ENCODE measurements at regions not wholly inside any gene's neighbourhood (a gene's known extent, or its start where the extent isn't known, plus 50 kb on each side); places are given as distances from the start of the nearest gene placed in this dataset.
A peak's percentile ranks its signal among the peaks of the same experiment; 100 is the strongest.
"Not testable (repeated sequence)": the region's sequence is repeated elsewhere in the genome, so short reads cannot be mapped to it uniquely, and the experiment has no call there.

- Histone ChIP-seq H3K27ac (ENCODE audit: low read length) (peak overlapping the region; percentile 57), H3K4me1 (ENCODE audit: control insufficient read depth, insufficient read depth, low read length) (peaks cover 2% of the 10 kb centered on the region), H3K4me3 (ENCODE audit: low read length) (peak overlapping the region; percentile 22), H3K9me3 (ENCODE audit: control insufficient read depth, low read length) (no peaks in the 10 kb centered on the region), H3K27me3 (ENCODE audit: control insufficient read depth, insufficient read depth) (no peaks in the 10 kb centered on the region)
- peak; percentile 94 for ATAC-seq
- intact Hi-C loops (cut with DNase I): loop anchor here in 2 of 4 donors (2.0 to 10.0 kb wide), 2 partner anchors 59 to 147 kb away; partner anchors contain the start of gene PRICKLE1 (in 1 of the 2)
- peak; percentile 68 to 84 (median 84) for DNase-seq
- 36% methylated on average over 11 of the region's 11 CpGs for WGBS
Measured at GRCh38 chr12:42735861-42736361, 146.4 kb upstream of the PRICKLE1 start.

- H3K4me3 ChIP-seq (ENCODE audit: low read length): no peak overlapping the region
- no peaks in the 10 kb centered on the region for H3K27me3 ChIP-seq (ENCODE audit: control insufficient read depth, insufficient read depth)
- 50% methylated on average over 3 of the region's 3 CpGs for WGBS
- ATAC-seq (no peak), DNase-seq (no peak)
- peak overlapping the region; percentile 9 for H3K27ac ChIP-seq (ENCODE audit: low read length)
- H3K4me1 ChIP-seq (ENCODE audit: control insufficient read depth, insufficient read depth, low read length): no peaks in the 10 kb centered on the region
- no peaks in the 10 kb centered on the region for H3K9me3 ChIP-seq (ENCODE audit: control insufficient read depth, low read length)
- intact Hi-C loops (cut with DNase I): loop anchor here in 2 of 4 donors (2.0 to 10.0 kb wide), 2 partner anchors 61 to 145 kb away; partner anchors contain the start of gene PRICKLE1 (in 1 of the 2)
Measured at GRCh38 chr12:42733911-42734310, 144.4 kb upstream of the PRICKLE1 start.

GRCh38 chr12:42732908-42733411 is 143.4 kb upstream of the PRICKLE1 start:
- Histone ChIP-seq H3K27me3 (ENCODE audit: control insufficient read depth, insufficient read depth) (no peaks in the 10 kb centered on the region), H3K9me3 (ENCODE audit: control insufficient read depth, low read length) (no peaks in the 10 kb centered on the region), H3K4me1 (ENCODE audit: control insufficient read depth, insufficient read depth, low read length) (no peaks in the 10 kb centered on the region), H3K27ac (ENCODE audit: low read length) (no peak overlapping the region), H3K4me3 (ENCODE audit: low read length) (no peak overlapping the region)
- intact Hi-C loops (cut with DNase I): loop anchor here in 1 of 4 donors (10.0 kb wide), 1 partner anchor 62 kb away; no protein-coding TSS in a partner anchor
- 72% methylated on average over 3 of the region's 3 CpGs for WGBS
- no peak for DNase-seq
- no peak for ATAC-seq

- intact Hi-C loops (cut with DNase I): loop anchor here in 1 of 4 donors (10.0 kb wide), 1 partner anchor 65 kb away; no protein-coding TSS in a partner anchor
Measured at GRCh38 chr12:42730291-42730690, 140.7 kb upstream of the PRICKLE1 start.

GRCh38 chr12:42729535-42729900 is 140.0 kb upstream of the PRICKLE1 start:
- Histone ChIP-seq H3K4me3 (ENCODE audit: low read length) (no peak overlapping the region), H3K9me3 (ENCODE audit: control insufficient read depth, low read length) (no peaks in the 10 kb centered on the region), H3K4me1 (ENCODE audit: control insufficient read depth, insufficient read depth, low read length) (no peaks in the 10 kb centered on the region), H3K27me3 (ENCODE audit: control insufficient read depth, insufficient read depth) (no peaks in the 10 kb centered on the region), H3K27ac (ENCODE audit: low read length) (no peak overlapping the region)
- 80% methylated on average over 3 of the region's 3 CpGs for WGBS
- ATAC-seq: no peak
- DNase-seq: no peak
- intact Hi-C loops (cut with DNase I): no loop called here

More at GRCh38 chr12:42730291-42730690, 140.7 kb upstream of the PRICKLE1 start:
- WGBS: 51% methylated on average over 4 of the region's 4 CpGs
- DNase-seq (no peak), ATAC-seq (no peak)
- H3K4me1 ChIP-seq (ENCODE audit: control insufficient read depth, insufficient read depth, low read length): no peaks in the 10 kb centered on the region
- H3K27ac ChIP-seq (ENCODE audit: low read length): no peak overlapping the region
- H3K27me3 ChIP-seq (ENCODE audit: control insufficient read depth, insufficient read depth): no peaks in the 10 kb centered on the region
- no peak overlapping the region for H3K4me3 ChIP-seq (ENCODE audit: low read length)
- no peaks in the 10 kb centered on the region for H3K9me3 ChIP-seq (ENCODE audit: control insufficient read depth, low read length)

GRCh38 chr12:42728770-42729534 is 139.4 kb upstream of the PRICKLE1 start:
- no peak overlapping the region for H3K4me3 ChIP-seq (ENCODE audit: low read length)
- H3K9me3 ChIP-seq (ENCODE audit: control insufficient read depth, low read length): no peaks in the 10 kb centered on the region
- no peak for DNase-seq
- H3K27me3 ChIP-seq (ENCODE audit: control insufficient read depth, insufficient read depth): no peaks in the 10 kb centered on the region
- H3K4me1 ChIP-seq (ENCODE audit: control insufficient read depth, insufficient read depth, low read length): no peaks in the 10 kb centered on the region
- no peak for ATAC-seq
- no peak overlapping the region for H3K27ac ChIP-seq (ENCODE audit: low read length)
- WGBS: 86% methylated on average over 9 of the region's 9 CpGs
- intact Hi-C loops (cut with DNase I): no loop called here

- Histone ChIP-seq H3K4me1 (ENCODE audit: control insufficient read depth, insufficient read depth, low read length) (no peaks in the 10 kb centered on the region), H3K27me3 (ENCODE audit: control insufficient read depth, insufficient read depth) (no peaks in the 10 kb centered on the region), H3K9me3 (ENCODE audit: control insufficient read depth, low read length) (no peaks in the 10 kb centered on the region), H3K4me3 (ENCODE audit: low read length) (no peak overlapping the region), H3K27ac (ENCODE audit: low read length) (no peak overlapping the region)
- WGBS: 69% methylated on average over 2 of the region's 2 CpGs
- DNase-seq: no peak
- no peak for ATAC-seq
- intact Hi-C loops (cut with DNase I): no loop called here
Measured at GRCh38 chr12:42728287-42728686, 138.7 kb upstream of the PRICKLE1 start.

- Histone ChIP-seq H3K9me3 (ENCODE audit: control insufficient read depth, low read length) (no peaks in the 10 kb centered on the region), H3K27me3 (ENCODE audit: control insufficient read depth, insufficient read depth) (no peaks in the 10 kb centered on the region), H3K4me3 (ENCODE audit: low read length) (no peak overlapping the region), H3K27ac (ENCODE audit: low read length) (no peak overlapping the region), H3K4me1 (ENCODE audit: control insufficient read depth, insufficient read depth, low read length) (no peaks in the 10 kb centered on the region)
- WGBS: 87% methylated on average over 3 of the region's 3 CpGs
- no peak for DNase-seq
- intact Hi-C loops (cut with DNase I): no loop called here
- ATAC-seq: no peak
Measured at GRCh38 chr12:42725809-42726208, 136.3 kb upstream of the PRICKLE1 start.

- no peak overlapping the region for H3K4me3 ChIP-seq (ENCODE audit: low read length)
- intact Hi-C loops (cut with DNase I): no loop called here
- no peak overlapping the region for H3K27ac ChIP-seq (ENCODE audit: low read length)
- ATAC-seq: peak; percentile 54 to 70
- no peaks in the 10 kb centered on the region for H3K9me3 ChIP-seq (ENCODE audit: control insufficient read depth, low read length)
- no peak for DNase-seq
- H3K27me3 ChIP-seq (ENCODE audit: control insufficient read depth, insufficient read depth): no peaks in the 10 kb centered on the region
- H3K4me1 ChIP-seq (ENCODE audit: control insufficient read depth, insufficient read depth, low read length): no peaks in the 10 kb centered on the region
- WGBS: 49% methylated on average over 5 of the region's 5 CpGs
Measured at GRCh38 chr12:42716491-42716891, 126.9 kb upstream of the PRICKLE1 start.

- H3K4me1 ChIP-seq (ENCODE audit: control insufficient read depth, insufficient read depth, low read length); H3K4me3 ChIP-seq (ENCODE audit: low read length); H3K27me3 ChIP-seq (ENCODE audit: control insufficient read depth, insufficient read depth); ATAC-seq; DNase-seq; H3K27ac ChIP-seq (ENCODE audit: low read length); H3K9me3 ChIP-seq (ENCODE audit: control insufficient read depth, low read length); intact Hi-C loops (cut with DNase I): not testable (repeated sequence)
- WGBS: 94% methylated on average over 3 of the region's 3 CpGs
Measured at GRCh38 chr12:42713566-42713965, 124.0 kb upstream of the PRICKLE1 start.

- 80% methylated on average over 6 of the region's 6 CpGs for WGBS
- ATAC-seq; intact Hi-C loops (cut with DNase I); H3K4me3 ChIP-seq (ENCODE audit: low read length); DNase-seq; H3K27ac ChIP-seq (ENCODE audit: low read length); H3K4me1 ChIP-seq (ENCODE audit: control insufficient read depth, insufficient read depth, low read length); H3K9me3 ChIP-seq (ENCODE audit: control insufficient read depth, low read length); H3K27me3 ChIP-seq (ENCODE audit: control insufficient read depth, insufficient read depth): not testable (repeated sequence)
Measured at GRCh38 chr12:42708374-42708773, 118.8 kb upstream of the PRICKLE1 start.
